ENCODE measurements at regions not wholly inside any gene's neighbourhood (a gene's known extent, or its start where the extent isn't known, plus 50 kb on each side); places are given as distances from the start of the nearest gene placed in this dataset.

DNA sequence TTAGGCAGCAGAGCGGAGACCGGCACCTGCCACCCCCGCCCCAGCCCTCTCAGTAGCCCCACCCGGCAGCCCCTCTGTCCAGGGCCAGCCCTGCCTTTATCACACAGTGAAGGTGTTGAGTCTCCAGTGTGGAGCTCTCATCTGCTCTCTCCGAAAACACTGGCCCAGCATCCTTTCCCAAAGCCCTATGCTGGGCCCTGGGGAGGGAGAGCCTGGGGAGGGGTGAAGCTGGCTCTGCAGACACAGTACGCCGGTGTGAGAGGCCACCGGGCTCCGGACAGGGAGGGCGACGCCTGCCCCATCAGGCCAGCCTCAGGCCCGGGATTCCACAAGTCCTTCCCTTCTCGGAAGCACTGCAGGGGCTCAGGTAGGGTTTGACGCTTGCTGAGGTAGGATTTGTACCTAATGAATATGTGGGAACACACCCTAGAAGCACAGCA lies 186.9 kb downstream of the ERMARD start:
- no peak for FAIRE-seq

DNA sequence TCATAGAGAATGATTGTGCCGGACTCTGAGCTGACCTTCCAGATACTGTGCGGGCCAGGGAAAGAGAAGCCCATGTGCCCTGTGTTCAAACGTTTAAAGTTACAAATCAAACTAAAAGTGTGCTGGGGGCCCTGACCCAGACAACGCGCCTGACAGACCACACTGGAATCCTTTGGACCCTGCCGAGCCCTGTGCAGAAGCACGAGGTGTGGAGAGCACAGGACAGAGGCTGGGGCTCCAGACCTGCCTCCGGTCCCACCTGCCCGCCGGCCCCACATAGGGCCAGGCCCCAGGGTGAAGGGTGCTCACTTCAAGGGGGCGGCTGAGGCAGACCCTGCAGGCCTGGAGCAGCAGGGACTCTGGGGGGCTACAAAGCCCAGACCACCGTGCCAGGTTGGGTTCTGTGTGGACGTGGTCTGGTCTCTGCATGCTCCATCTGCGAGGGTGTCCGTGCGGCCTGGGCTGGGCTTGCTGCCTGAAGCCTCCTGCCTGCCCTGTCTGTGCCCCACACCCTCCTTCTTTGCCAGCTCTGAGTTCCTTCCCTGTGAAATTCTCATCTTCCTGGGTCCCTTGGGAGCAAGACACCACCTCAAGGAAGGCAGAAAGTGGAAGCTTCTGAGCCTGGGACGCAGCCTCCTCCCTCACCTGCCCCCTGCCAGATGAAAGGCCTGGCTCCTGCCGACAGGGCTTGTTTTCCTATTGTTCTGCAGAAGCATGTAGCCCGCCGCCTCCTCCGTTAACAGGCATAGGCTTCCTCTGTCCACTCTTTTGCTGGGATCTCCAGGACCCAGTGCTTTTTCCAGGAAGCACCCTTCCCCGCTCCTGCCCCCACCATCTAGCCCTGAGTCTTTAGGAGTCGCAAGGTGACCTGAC lies 186.2 kb downstream of the ERMARD start:
- FAIRE-seq, result no peak

DNA sequence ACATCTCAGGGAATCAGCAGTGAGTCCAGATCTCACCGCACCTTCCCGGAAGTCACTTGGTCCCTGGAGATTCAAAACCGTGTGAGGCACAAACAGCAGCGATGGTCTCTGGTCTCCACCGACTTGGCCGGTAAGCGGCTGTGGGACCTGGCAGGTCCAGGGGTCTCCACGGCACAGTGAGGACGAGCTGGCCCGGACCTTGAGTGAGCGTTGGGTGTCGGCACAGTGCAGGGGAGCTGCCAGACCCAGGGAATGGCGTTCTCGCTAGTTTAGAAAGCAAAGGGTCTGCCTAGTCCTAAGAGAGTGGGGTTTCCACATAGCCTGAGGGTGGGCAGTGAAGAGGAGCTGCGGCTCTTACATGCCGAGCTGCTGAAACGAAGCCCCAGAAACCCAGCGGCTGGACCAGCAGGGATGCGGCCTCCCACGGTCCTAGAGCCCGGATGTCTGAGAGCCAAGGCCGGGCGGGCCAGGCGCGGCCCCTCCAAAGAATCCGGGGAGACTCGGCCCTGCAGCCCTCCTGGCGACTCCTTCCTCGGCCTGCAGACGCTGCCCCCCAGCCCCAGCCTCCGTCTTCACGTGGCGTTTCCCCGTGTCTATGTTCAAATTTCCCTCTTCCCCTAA lies 185.0 kb downstream of the ERMARD start:
- no peak for FAIRE-seq

DNA sequence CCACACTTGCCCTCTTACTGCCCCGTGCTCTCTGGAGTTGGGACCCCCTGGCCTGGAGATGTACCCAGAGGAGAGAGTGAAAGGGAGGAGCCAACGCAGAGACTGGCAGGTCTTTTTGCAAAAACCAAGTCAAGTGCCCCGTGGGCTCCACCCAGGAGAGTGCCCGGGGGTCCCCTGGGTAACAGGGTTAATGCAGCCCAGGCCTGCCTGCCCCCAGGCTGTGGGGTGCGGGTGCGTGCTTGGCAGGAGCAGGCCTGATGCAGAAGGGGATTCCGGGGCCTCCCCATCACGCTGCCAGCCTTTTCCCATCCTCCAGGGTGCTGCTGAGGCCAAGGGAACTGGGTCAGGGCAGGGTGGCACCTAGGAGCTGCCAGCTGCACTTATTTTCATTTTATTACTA lies 184.4 kb downstream of the ERMARD start:
- no peak for FAIRE-seq

GRCh38 chr6:169935348-169935718 lies 183.9 kb downstream of the ERMARD start:
- no peak for FAIRE-seq

GRCh38 chr6:169934699-169935347 lies 183.4 kb downstream of the ERMARD start:
- FAIRE-seq, result no peak

DNA sequence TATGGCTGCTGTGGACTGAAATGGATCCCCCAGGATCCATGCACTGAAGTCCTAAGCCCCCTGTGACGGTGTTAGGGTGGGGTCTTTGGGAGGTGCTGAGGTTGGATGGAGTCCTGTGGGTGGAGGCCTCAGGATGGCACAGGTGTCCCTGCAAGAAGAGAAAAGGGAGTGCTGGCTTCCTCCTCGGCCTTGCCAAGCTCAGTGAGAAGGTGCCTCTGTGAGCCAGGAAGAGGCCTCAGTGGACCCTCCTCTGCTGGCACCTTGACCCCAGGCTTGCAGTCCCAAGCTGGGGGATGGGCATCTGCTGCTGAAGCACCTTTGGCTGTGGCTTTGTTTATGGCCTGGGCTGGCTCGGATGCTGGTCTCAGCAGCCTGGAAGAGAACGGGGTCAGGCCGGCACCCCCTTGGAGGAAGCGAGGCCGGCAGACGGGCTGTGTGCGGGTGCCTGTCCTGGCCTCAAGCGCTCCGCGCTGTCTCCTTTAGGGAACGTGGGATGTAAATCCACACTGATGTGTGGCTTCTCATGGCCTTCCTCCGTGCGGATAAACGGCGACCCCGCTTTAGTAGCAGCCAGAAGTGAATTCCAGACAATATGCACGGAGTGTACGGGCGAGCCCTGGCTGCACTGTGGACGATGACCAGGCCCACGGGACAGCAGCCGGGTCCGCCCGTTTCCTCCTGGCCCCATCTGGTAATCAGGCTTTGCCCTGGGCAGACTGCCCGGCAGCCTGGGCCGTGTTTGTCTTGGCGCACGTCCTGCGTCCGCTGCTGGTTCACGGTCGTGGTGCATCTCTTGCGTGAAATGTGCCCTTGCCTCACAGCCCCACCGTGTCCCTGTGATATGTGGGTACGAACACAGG lies 182.6 kb downstream of the ERMARD start:
- no peak for FAIRE-seq

DNA sequence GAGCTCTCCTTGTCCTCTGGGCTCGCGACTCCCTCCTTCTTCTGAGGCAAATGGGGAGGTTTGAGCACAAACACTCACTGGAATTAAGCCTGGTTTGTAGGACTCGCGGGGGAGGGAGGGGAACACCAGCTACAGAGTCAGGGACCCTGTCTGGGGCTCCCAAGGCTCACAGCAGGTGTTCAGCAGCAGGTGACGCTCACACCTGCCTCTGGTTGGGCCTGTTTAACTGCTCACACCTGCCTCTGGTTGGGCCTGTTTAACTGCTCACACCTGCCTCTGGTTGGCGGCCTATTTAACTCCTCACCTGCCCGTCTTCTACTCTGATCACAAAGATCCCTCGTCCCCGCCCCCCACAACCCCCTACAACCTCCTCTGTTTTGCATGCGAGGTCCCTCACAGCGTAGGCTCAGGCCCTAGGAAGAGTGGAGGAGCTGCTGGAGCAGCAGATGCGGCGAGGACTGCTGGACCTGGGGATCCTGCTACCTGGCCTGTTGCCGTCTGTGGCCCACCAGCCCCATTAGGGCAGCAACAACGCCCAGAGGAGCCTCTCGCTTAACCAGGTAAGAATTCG lies 181.9 kb downstream of the ERMARD start:
- no peak for FAIRE-seq

DNA sequence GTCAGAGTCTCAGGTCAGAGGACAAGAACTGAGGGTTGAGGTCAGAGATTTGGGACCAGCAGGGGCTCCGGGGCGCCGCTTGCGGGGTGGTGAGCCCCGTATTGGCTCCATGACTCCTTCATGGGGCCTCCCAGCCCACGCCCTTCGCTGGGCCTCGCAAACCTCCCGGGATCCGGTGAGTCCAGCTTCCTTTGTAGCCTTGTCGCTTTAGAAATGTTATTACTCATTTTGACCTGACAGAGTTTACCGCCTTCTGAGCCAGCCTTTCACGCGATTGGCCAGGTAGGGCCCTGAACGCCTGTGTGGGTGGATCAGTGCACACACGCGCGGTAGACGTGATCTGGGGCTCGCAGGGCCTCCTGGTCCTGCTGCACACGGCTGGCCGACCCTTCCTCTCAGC lies 181.1 kb downstream of the ERMARD start:
- no peak for FAIRE-seq

DNA sequence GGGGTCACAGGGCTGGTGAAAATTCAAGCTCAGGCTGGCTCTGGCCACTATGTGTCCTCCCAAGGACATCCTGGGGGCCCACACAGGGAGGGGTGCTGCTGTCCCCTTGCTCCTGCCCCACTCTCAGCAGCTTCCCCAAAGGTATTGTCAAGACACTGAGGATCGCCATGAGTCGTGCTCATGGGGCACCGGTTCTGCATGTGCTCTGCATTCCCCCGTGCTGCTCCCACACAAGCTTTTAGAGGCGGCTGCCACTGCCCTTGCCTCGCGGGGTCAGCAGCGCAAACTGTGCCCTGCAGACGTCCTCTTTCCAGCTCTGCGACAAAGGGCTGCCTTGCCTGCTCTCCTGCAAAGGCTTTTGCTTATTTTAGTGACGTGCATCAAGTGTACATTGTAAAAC lies 179.8 kb downstream of the ERMARD start:
- no peak for FAIRE-seq

DNA sequence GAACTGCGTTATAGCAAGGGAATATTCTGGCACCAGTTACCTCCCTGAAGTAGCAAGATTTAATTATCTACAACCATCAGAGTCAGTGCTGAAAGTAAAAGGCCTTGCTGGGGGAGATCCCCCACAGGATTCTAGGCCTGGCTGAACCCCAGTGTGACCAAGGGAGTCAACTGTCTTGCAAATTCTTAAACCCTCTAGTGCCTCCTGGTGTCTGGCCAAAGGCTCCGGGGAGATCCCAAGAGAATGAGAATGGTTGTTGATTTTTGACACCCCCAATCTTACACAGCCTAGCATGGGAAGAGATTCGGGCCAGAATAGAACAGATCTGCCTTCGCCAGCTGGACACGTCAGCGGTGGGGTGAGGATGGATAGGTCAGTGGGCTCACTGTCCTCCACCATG lies 179.4 kb downstream of the ERMARD start:
- no peak for FAIRE-seq

DNA sequence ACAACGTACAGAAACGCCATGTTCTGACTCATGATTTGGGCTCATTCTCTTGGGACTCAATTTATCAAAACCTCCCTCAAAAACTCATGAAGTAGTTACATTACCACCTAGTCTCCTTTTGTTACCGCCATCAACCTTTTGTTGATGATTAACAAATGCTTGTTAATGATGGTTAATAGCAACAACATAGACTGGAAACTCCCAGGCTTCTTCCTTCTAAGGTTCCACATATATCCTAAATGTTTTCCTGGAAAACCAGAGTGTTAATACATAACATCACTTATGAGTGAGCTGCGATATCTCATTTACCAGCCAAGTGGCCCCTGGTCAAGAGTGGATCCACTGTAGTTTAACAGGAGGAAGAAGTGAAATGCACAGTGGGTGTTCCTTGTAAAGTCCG lies 176.3 kb downstream of the ERMARD start:
- FAIRE-seq, result no peak

GRCh38 chr6:169926617-169927417 lies 175.4 kb downstream of the ERMARD start:
- no peak for FAIRE-seq

DNA sequence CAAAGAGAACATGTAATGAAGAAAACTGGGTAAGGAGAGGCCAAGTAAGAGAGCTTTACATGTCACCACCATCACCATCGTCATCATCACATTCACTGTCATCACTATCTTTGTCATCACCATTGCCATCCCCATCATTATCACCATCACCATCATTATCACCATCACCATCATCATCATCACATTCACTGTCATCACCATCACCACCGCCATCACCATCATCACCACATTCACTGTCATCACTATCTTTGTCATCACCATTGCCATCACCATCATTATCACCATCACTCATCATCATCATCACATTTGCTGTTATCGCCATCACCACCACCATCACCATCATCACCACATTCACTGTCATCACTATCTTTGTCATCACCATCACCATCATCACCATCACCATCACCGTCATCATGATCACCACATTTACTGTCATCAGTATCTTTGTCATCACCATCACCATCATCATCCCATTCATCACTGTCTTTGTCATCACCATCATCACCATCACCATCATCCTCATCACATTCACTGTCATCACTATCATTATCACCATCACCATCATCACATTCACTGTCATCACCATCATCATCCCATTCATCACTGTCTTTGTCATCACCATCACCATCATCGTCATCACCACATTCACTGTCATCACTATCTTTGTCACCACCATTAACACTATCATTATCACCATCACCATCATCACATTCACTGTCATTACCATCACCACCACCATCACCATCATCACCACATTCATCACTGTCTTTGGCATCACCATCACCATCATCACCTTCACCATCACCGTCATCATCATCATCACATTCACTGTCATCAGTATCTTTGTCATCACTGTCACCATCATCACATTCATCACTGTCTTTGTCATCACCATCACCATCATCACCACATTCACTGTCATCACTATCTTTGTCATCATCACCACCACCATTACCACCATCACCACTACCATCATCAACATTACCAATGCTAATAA lies 172.3 kb downstream of the ERMARD start:
- no peak for FAIRE-seq

DNA sequence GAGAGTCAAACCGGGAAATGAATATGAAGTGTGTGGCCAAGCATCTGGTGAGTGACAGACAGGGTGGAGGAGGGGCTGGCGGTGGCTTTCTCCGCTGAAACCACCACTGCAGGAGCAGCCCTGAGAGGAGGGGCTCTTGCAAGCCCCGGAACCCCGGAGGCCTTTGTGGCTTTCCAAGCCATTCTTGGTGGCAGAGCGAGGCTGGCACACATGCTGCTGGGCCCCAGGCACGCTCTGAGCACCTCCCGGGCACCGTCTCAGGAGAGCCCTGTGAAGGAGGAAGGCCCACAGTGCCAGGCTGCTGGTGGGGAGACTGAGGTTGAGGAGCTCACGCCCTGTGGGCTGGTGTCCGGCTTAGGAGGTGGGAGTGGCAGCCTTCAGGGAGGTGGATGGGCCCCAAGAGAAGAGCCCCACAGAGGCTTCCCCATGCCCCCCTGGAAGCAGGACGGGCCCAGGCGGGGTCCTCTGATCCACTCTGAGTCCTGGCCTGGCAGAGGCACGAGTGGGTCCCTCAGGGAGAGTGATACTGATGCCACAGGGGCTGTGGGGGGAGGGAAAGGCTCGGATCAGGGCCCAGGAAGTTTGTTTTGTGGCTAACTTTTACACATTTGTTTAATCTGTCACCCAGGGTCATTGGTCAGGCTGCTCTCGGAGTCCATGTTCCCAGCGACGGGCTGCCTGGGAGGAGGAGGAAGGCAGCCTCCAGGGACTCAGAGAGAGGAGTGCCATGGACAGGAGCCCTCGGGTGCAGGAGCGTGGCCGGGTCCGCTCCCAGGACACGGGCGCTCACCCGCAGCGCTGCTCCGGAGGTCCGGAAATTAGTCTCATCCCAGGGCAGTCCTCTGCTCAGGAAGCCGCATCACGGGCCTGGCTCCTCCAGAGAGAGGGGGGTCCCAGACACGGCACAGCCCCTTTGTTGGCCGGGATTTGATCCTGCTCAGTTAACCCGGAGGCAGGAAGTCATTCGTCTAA lies 170.7 kb downstream of the ERMARD start:
- FAIRE-seq, result no peak

- FAIRE-seq, result no peak
Measured at GRCh38 chr6:169921217-169921616, 169.8 kb downstream of the ERMARD start.

DNA sequence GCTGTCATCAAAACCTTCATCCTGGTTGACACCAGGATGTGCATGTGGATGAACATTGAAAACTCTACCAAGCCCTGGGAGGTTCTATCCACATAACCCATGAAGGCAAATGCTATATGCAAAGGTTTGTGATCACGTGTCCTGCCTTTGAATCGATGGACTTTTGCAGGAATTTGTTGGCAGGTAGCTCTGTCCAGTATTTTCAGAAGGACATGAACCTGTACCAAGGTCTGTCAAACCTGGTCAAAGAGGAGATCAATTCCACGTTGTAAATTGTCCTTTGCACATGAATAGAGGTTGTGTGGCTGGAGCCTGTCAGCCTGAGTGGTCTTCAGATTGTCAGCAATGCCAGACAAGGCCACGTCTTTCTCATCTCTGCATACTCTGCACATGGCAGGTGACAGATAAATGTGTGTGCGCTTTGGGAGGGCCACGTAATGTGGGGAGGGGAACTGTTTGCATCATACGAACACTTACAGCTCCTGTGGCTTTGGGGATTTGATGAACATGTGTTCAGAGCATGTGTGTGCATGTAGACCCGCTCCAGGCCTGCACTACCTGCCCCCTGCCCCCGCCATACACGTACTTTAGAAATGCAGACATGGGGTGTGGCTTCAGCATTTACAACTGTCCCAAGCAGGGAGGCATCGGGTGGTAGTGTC lies 169.1 kb downstream of the ERMARD start:
- no peak for FAIRE-seq

DNA sequence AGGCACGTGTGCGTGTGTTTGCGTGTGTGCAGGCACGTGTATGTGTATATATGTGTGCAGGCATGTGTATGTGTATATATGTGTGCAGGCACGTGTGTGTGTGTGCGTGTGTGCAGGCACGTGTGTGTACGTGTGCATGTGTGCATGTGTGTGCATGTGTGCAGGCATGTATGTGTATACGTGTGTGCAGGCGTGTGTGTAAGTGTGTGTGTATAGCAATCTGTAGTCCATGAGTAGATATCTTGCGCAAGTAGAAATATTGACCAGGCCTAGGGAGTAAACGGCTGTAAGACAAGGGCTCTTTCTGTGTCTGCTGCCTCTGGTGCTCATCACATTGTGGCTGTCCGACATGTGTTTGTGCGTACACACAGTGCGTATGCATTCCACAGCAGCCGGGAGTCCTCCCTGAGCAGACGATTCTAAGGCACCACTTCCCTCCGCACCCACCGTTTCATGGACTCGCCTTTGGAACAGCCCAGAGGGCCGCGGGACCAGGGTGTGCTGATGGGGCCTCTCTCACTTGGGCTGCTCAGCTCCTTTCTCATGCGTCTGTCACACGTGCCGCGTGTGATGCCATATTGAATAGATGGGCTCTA lies 167.6 kb downstream of the ERMARD start:
- FAIRE-seq, result no peak

All from colon (tissue), 2 donors.